GM12873 (cell line): ENCODE measurements at regions not wholly inside any gene's neighbourhood (a gene's known extent, or its start where the extent isn't known, plus 50 kb on each side); places are given as distances from the start of the nearest gene placed in this dataset.

ENCODE experiments used
- TF ChIP-seq, protein P1 (sequence below): IDR thresholded peaks from 2 replicates; pipeline ENCODE4 v1.5.1; 2012; ENCODE audit warnings: low read depth, mild to moderate bottlenecking, moderate library complexity, low read length, control low read depth; ENCODE audit not compliant: insufficient read depth; ENCODE audit errors: missing control alignments

DNA sequence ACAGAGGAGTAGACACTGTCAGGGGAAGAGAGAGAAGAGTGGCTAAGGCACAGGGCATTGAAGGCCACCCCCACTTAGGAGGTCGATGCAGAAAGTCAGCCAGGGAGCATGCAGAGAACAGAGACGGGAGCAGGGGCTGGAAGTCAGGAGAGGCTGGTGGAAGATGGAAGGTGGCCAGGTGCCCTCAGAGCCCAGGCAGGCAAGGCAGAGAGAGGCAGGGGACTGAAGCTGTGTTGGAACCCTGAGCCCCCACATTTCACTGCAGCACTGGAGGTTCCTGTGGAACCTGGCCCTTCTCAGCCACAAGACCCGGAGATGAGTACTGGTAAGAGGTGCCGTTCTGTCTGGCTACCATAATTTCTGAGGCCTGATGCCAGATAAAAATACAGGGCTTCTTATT lies 238.3 kb upstream of the NCAM1 start:
- TF ChIP-seq, protein P1, sequence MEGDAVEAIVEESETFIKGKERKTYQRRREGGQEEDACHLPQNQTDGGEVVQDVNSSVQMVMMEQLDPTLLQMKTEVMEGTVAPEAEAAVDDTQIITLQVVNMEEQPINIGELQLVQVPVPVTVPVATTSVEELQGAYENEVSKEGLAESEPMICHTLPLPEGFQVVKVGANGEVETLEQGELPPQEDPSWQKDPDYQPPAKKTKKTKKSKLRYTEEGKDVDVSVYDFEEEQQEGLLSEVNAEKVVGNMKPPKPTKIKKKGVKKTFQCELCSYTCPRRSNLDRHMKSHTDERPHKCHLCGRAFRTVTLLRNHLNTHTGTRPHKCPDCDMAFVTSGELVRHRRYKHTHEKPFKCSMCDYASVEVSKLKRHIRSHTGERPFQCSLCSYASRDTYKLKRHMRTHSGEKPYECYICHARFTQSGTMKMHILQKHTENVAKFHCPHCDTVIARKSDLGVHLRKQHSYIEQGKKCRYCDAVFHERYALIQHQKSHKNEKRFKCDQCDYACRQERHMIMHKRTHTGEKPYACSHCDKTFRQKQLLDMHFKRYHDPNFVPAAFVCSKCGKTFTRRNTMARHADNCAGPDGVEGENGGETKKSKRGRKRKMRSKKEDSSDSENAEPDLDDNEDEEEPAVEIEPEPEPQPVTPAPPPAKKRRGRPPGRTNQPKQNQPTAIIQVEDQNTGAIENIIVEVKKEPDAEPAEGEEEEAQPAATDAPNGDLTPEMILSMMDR = no peak

DNA sequence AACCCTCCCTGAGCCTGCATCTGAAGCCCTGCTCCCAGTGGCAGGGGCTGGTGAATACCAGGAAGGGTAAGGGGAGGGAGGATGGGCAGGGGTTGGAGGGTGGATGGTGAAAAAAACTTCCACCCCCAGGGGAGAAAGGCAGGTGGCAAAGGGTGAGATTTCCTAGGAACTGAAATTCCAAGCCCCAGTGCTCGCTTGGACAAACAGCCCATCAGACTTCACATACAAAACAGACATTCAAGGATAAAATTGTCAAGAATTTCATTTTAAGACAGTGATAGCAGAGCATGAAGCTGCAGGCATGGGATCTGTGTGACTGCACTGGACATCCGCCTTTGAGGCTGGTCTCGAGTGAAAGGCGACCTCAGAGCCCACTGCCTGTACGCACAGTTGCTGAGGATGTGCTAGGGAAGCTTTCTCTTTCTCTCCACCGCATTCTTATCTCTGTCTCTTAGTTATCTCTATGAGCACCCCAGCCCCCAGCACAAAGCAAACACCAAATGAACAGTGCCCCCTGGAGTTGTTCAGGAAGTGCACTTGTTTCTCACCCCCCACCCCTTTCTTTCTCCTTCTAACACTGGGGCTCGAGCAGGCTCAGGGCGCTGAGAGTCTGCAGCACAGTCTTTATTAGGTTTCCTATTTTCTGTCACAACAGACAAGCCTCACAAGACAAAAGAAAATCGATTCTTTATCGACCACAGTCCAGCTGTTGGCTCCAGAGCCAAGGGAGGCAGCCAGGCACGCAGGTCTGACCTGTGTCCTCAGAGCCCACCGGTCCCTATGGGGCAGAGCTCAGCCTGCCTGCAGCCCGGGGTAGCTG lies 237.3 kb upstream of the NCAM1 start:
- TF ChIP-seq, protein P1 = no peak

DNA sequence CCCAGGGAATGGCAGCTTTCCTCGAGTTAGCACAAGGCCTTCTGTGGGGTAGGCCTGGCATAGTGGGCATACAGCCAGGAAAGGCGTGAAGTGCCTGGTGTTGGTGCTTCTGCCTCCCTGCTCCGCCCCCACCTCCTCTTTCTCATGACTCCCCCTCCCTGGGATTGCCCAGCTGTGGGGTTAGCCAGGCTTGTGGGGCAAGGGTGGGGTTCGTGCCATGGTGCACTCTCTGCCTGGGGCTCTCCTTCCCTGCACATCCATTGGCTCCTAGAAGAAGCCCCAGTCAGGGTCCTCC lies 236.8 kb upstream of the NCAM1 start:
- TF ChIP-seq, protein P1 = no peak

DNA sequence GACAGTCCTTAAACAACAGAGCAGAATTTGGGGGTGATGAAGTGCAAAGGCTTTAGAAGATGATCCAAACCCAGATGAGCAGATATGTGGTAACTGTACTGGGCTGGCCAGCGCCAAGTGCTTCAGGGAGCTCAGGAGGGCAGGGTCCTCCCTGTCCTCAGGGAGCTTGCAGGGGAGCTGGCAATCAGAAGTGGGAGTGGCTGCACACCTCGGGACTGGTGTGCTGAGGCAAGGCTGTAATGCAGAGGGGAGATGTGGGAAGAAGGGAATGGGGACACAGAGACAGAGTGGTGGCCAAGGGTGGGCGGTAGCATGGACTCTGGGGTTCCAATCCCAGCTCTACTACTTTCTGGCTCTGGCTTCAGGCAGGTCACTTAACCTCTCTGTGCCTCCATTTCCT lies 235.6 kb upstream of the NCAM1 start:
- TF ChIP-seq, protein P1 = no peak

DNA sequence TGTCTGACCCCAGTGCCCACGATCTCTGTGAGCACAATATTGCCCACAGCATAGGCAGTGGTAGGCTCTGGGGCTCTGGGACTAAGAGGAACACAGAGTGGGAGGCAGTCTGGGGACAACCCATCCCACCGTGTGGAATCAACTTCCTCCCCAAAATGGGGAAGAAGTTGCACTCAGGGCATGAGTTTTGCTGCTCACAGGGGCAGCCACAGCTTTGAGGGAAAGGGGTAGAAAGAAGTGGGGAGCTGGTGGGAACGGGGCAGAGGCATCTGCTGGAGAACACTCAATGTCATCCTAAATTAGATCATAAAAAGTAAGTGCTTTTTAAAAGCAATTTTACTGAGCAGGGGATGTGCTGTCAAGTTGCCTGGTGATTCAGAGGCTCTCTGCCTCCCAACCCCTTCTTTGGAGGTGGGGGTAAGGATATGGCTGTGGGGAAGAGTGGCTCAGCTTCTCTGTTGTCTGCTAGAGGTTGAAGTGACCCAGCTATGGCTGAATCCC lies 233.8 kb upstream of the NCAM1 start:
- TF ChIP-seq, protein P1 = no peak

DNA sequence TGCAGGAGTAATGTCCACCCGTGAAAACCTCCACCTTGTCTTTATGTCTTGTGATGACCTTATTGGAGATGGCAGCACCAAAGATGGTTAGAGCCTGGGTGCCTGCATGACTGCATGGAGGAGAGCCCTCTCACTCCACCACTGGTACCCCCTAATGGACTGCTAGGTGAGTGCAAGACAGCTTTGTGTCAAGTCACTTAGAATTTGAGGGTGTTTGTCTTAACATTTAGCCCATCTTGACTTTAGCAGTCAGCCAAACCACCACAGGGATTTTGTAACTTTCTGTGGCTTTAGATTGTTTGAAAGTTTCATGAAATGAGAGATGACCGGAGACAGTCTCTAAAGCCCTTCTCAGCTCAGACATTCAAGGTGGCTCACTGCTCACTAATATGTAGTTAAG lies 232.9 kb upstream of the NCAM1 start:
- TF ChIP-seq, protein P1 = no peak

DNA sequence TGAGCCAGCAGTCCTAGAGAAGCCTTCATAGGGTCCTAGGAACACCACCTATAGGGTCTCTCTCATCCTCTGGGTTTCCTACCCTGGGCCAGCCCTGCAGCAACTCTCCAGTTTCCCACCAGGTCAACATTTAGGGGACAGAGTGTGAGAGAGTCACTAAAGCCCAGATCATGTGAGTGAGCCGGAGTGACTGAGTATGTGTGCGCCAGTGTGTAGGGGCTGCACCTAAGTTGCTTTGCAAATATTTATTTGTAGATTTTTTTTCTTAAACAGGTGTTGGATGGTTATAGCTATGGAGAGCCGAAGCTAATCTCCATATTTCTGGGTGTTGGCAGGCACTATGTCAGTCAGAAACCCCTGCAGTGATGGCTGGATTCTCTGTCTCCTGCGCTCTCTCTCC lies 232.5 kb upstream of the NCAM1 start:
- TF ChIP-seq, protein P1 = no peak
